ENCODE measurements at regions not wholly inside any gene's neighbourhood (a gene's known extent, or its start where the extent isn't known, plus 50 kb on each side); places are given as distances from the start of the nearest gene placed in this dataset.

GRCh38 chr9:102728946-102729345 lies 266.2 kb upstream of the CYLC2 start:
- TF ChIP-seq POLR2A (IDR thresholded peaks at IDR 0.05; ENCODE audit: low read depth, low read length): no peak
- no peak for TF ChIP-seq POLR2AphosphoS5 (IDR thresholded peaks at IDR 0.05; ENCODE audit: low read depth, low read length)
- no peak for TF ChIP-seq POU2F2 (IDR thresholded peaks at IDR 0.05; ENCODE audit: low read depth, low read length)

Measured in GM12891 (cell line).